ENCODE measurements at regions not wholly inside any gene's neighbourhood (a gene's known extent, or its start where the extent isn't known, plus 50 kb on each side); places are given as distances from the start of the nearest gene placed in this dataset.

DNA sequence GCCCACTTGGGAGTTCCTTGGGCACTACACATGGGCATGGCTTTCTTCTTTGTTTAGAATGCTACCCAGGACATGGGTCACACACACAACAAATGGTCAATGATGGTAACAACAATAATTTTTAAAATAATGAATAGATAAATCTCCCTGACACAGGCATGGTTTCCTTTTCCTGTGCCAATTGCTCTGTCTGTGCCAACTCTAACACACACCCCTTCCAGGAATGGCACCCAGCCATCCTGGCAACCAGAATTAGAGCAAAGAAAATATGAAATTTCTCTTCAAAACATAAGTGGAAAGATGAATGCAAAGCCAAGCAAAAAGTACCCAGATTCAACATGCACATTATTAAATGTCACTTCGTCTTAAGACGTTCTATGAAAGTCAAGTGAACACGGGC is 104.9 kb upstream of the SOX5 start:
- no peak for DNase-seq (ENCODE audit: low spot score)

DNA sequence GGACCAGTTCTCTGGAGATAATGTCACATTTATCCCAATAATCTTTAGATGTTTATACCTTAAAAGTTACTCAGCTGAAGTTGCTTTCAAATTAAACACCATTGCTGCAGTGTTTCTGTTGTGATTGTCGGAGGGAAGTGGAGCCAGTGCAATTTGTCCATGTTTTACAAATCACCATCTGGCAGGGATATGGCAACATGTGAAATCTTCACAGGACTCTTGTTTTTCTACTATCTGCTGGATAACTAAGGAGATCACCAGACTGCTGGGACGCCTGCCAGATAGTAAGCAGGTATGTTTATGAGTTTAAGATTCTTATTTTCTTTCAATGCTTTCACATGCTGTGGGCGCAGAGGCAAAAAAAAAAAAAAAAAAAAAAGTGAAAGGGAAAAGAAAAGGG is 100.3 kb upstream of the SOX5 start:
- DNase-seq (ENCODE audit: low spot score), result no peak

DNA sequence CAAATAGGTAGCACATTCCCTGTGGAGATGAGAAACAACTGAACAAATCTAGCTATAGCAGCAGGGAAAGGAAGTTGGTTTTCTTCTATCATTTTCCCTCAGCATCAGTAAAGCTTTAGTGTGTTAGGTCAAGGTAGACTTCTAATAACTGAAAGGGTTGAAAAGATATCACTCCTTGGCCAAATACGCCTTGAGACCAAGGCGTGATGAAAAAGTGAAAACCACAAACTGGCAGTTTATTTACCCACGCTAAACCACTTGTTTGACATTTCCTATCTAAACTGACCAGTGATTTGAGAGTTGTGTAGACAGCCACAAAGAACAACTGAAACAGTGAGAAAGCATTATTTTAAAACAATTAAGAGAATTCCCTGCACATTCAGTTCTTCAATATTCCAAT is 99.6 kb upstream of the SOX5 start:
- DNase-seq (ENCODE audit: low spot score), result no peak

DNA sequence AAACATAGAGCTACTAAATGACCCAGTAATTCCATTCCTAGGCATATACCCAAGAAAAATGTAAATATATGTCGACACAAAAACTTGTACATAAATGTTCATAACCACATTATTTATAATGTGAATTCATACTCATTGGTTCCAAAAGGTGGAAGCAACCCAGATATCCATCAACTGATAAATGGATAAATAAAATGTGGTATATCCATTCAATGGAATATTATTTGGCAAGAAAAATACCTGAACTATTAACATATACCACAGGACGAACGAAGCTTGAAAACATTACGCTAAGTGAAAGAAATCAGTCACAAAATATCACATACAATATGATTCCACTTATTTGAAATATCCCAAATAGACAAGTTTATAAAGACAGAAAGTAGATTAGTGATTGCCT is 99.0 kb upstream of the SOX5 start:
- DNase-seq (ENCODE audit: low spot score), result no peak

DNA sequence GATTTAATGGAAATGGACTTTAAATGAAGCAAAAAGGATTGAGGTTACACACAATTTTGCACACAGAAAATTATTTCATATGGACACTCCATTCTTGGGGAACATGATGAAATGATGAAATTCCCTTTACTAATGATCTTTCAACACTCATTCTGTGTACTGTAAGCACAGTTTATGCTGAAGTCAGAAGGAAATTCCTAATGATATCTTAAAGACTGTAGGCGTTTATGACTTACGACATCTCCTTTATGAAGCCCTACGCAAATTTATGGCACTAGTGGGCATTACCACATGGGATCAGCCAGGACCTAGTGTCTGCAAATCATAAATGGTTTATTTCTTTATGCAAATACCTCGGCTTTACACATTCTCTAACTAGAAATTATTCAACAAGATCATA is 97.9 kb upstream of the SOX5 start:
- no peak for DNase-seq (ENCODE audit: low spot score)

DNA sequence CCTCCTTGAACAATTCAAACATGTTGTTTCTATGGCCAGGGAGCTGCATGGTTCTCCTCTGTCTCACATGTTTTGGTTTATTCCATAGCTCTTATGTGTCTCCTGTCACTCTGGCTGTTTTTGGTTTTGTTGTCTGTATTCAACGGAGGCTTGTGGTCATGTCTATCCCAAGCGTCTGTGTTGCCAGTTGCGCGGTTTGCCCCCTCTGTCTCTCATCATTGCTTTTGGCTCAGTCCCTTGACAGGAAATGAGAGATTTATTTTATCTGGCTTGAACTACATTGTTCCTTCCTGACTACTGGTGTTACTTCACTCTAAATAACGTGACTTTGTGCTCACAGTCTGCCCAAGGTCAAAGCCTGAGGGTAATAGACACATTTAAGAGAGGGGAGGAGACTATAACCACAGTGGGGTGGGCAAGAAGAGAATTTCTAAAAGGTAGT is 96.4 kb upstream of the SOX5 start:
- no peak for DNase-seq (ENCODE audit: low spot score)

DNA sequence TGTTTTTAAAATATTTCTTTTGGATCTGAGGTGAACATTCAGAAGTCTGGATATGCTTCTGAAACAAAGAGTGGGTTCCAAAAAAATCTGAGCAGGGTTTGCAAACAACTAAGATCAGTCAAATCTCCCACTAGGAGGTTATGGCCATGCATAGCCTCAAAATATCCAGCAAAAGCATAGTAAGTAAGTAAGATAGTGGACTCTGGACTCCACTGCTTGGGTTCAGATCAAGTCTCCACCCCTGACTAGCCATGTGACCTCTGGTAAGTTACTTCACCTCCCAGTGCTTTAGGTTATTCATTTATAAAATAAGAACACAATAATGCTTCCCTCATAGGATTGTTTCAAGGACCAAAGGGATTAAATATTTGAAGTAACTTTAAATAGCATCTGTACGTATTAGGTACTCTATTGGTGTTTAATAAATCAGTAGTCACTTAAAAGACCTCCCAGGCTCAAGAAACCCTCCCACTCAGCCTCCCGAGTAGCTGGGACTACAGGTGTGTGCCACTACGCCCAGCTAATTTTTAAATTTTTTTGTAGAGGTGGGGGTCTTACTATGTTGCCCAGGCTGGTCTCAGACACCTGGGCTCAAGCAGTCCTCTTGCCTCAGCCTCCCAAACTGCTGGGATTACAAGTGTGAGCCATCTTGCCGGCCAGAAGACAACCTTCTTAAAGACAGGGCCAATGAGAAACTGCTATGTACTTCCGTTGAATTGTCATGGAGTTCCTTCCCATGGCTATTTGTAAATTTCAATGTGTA is 95.7 kb upstream of the SOX5 start:
- no peak for DNase-seq (ENCODE audit: low spot score)

DNA sequence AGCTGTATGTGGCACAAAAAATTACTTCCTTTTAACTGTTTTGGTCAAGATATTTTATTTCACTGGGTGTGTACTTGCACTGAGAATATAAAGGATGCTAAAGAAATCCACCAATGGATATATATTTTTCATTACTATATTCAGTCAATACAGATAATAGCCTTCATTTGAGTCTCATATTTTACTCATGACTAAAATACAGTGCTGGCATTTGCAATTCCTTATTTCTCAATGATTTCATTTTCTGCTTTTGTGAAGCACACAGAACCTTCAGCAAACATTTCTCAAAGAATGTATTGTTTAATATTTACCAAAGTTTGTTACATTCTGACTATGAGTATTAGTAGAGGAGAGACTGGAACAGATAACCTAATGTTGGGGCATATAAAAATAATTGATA is 93.2 kb upstream of the SOX5 start:
- DNase-seq (ENCODE audit: low spot score), result no peak

DNA sequence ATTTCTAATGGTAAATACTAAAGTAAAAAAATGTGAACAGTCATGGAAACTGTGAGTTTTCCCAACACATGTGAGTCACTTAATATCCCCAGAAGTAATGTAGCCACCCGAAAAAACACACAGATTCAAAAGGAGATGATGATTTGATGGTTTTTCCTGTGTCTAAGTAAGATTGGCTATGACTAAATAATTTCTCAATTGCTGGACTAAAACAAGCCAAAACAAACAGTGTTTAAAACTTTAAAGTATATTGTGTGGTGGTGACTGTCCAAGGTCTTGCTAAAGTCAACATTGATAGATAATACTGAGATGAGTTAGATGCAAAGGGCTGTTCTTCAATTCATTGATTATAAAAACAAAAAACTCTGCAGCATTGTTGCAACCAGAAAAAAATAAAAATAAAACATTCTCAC is 89.6 kb upstream of the SOX5 start:
- DNase-seq (ENCODE audit: low spot score), result no peak

DNA sequence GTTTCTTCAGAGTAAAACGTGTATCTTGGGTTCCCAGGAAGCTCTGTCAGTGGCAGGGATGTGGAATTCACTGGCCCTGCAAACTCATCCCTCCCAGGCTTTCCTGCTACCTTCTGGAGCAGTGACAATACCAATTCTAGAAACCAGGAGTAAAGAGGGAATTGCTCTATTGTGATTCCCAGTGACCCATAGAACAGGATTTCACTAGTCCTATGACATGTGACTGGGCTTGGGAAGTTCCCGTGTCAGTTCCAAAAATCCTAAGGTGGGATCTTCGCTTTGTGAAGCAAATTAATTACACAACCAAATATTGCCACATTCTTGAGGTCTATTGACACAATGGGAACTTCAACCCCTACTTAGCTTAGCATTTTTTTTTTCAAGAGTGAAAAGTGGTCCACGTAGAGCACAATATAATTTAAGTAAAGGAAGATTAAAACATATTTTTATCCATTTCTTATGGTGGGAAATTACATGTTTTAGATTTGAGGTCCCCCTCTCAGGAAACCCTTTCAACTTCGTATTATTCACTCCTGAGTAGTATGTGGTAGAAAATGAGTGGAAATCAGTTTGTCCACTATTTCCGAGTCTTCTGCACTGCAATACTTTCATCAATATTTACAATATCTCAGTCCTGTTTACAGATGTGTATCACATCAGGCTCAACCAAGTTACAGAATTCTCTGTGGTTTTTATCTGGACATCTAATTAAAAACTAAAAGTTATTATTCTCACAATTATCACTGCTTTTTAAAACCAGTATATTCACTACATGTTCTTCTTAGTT is 88.9 kb upstream of the SOX5 start:
- DNase-seq (ENCODE audit: low spot score), result no peak

DNA sequence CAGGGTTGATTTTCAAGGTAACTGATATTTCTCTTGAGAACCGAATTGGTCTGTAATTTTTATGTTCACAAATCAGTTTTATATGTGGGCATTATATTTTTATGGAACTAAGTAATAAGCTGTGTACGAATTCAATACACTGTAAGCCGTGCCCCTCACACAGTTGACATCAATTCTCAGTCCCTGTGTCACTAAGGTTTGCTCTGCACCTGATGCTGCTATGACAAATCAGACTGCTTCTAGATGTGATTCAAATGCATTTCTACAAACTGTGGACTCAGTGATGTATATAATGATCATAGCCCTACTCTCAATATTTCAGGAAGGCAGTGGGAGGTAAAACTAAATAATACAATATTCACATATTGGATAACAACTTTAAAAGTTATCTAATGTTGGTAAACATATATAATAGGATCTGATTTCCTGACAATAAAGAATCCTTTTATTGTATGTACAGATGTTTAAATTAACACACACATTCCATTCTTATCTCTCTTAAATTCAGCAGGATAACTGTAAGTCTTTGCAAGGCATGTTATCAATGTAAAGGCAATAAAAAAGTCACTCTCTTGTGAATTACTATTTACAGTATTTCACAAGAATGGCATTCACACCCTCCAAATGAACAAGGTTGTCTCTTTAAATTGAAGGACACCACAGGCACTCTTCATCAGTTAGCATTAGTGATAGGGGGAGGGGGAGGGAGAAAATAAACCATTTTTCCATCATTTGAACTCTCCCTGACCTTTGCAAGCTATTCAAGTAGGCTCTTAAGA is 87.2 kb upstream of the SOX5 start:
- DNase-seq (ENCODE audit: low spot score), result no peak

DNA sequence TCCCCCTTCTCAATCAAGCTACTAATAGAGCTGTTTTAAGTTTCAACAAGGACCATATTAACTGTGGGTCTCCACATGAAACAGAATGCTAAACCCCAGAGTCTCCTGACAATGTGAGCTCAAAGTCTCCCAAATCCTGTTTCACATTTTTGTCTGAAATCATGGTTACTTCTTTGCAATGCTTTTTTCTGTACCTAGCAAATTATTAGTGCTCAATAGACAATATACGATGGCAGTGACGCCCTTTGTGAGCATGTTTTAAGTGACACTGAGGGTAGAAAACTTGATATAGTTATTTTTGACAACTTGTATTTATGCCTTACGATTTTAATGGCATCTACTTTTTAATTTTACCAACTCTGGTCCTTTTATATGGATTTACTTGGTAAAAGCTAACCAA is 85.4 kb upstream of the SOX5 start:
- no peak for DNase-seq (ENCODE audit: low spot score)

DNA sequence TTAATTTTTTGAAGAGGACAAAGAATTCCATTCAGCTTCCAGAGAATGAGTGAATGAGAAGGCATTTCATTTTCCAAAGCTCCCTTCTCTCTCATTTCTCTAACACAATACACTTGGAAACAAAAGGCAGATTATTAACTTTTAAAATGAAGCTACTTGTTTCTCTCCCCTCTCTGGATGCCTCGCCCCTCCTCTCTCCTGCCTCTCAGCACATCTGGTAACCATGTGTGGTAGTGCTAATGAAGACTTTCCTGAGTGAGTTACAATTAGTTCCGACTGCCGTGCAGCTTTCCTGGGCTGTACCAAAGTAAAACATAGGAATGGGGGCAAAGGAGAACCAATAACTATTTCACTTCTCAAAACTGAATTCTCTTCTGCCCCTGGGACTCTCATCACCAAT is 84.7 kb upstream of the SOX5 start:
- DNase-seq (ENCODE audit: low spot score), result no peak

DNA sequence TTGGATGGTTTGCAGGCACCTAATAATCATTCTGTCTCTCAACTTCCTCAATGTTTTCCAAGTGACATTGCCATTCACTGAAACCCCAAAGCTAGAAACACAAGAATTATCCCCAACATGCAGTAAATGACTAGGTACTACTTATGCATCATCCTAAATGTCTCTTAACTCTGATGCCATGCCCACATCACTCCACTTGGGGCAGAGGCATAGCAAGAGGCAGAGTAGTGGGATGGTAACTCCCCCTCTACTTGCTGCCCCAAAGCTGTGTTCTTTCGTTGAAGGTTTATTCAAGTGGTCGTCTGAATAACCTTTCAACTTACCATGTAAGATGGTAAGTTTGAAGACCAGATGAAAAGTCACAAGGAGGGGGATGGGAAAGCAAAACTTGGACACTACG is 77.9 kb upstream of the SOX5 start:
- no peak for DNase-seq (ENCODE audit: low spot score)

DNA sequence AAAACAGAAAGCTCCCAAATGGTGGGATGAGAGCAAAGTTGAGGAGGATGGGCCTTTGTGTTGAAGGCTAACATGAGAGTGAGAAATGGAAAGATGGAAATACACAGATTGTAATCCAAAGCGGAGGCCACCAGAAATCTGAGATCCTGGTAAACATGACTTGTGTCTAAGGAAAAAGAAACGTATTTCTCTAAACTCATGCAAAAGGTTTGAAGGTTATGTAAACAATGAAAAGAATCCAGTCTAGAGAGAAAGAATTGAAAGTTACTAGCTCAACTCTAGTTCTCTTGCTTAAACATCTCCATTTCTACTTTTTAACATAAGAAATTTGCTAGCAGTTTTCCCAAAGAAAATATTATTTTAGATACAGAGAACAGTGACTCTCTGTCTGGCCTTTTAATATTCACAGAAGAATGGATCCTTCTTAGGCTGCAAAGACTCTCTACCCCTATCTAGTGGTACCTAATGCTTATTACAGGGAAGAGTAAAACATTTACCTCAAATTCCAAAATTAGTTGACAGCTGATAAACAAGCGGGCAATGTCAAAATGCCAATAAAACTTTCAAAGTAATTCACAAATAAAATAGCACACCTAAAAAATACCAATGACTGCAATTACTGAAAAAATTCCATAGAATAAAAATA is 75.8 kb upstream of the SOX5 start:
- no peak for DNase-seq (ENCODE audit: low spot score)

DNA sequence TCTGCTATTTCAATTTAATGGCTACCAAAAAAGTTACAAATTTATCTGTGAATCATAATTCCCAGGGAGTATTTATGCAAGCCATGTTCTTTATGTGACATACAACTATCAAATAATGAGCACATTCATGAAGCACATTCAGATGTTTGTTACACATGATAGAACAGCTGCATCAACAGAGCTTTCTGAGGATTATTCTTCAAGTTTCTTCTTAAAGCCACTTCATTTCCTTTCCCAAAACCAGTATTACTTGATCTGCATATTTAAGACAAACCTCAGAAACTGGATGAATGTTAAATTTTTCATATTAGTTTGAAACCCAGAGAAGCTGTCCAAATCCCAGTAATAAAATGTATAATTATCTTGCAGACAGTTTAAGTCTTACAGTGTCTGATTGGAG is 73.6 kb upstream of the SOX5 start:
- DNase-seq (ENCODE audit: low spot score), result no peak

DNA sequence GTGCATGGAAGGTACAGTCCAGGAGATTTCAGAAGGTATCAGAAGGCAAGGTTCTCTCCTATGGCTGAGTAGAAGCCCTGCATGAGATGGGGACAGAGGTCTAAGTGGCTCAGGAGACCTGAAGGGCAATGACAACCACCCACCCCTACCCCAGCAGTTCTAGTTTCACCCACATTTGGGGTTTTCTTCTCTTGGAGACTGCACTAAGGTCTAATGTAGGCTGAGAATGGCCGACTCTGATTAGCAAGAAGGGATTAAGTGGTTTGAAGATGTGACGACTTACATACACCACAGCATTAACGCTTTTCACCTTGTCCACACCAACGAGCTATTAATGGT is 71.7 kb upstream of the SOX5 start:
- no peak for DNase-seq (ENCODE audit: low spot score)

DNA sequence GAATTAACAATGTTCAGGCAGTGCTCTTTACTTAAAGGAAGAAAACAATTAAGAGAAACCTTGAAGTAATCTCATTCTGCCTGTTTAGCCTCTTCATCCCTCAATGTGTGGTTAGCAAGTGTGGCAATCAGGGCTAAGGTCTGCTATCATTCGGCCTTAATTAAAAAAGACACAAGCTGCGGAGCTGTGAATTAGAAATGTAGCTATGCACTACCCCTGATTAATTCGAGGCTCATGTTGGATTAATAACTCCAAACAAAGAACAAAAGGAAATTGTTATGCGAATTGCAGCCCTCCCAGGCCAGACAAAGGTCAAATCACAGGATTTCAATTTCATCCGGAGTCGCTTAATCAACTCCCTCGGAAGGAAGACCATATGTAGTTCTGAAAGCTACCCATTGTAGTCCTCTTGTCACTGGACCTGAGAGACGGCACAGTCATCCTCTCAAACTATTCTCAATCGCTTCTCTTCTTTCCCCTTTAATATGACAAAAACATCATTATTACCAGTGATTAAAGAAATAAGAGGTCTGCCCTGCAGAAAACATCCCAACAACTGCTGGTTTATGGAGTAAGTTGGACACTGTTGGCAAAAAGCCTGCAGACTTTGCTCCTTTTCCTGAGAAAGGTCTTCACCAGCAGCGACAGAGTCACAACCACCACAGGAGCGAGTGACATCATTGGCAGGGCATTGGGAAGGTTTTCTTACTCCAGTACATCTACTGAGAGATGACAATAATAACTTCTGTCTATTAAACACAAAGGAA is 71.1 kb upstream of the SOX5 start:
- no peak for DNase-seq (ENCODE audit: low spot score)

DNA sequence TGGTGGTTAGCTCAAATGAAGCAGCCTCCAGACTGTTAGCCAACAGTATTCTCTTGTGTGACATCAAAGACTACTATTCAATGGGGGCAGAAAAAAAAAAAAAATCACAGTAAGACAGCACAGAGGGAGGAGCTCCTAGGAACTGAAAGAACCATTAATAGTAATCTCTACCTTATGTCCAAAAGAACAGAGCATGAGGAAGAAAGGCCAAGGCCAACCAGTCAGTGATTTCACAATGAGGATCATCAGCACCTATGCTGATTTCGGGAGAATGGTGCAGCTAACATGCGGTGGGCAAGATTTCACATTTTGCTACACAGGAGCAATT is 66.3 kb upstream of the SOX5 start:
- DNase-seq (ENCODE audit: low spot score), result no peak

DNA sequence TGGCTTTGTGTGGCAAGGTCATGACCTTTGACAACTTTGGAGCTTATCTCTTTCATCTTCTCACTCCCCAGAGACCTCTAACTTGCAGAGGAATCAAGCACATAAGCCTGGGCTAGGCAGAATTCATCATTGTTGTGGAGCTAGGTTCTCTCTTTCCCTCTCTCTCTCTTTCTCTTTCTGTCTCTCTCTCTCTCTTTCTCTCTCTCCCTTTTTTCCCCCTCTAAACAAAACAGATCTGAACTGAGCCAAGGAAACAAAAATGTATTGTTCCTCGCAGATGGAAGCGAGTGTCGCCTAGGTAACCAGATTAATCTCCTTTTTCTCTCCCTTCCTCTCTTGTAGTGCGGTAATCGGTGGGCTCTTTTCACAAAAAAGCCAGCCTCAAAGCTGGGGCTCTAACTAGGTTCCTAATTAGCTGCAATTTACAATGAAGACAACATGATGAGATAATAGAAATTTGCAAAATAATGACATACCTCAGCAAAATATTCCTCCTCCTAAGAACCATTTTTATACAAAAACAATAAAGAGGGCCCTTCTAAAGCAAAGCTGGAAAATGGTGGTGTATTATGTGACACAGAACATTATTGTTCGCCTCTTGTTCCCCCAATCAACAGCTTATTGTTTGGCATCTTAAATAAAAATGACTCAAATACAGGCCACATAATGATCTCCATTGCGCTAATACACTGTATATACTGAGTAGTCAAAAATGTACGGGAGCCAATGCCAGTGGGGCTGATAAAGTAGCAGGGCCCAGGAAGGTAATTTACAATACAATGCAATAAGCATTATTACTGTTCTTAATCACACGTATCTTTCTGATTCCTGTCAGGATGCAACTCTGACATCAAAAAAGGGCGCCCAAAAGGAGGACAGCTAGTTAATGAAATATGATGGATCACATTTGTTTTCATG is 65.7 kb upstream of the SOX5 start:
- DNase-seq (ENCODE audit: low spot score), result peak; percentile 19

Data from SK-N-DZ (cell line).